Urinary bladder (tissue), 3 donors: ENCODE measurements at regions not wholly inside any gene's neighbourhood (a gene's known extent, or its start where the extent isn't known, plus 50 kb on each side); places are given as distances from the start of the nearest gene placed in this dataset.

Source experiments
- DNase-seq: peaks from one replicate; pipeline ENCODE4 v3.0.0-alpha.2; 2015; ENCODE audit errors: extremely low spot score
- H3K27ac ChIP-seq: one replicate; pipeline ENCODE4 v1.5.1; 2013; ENCODE audit warnings: low read depth, mild to moderate bottlenecking, moderate library complexity
- H3K36me3 ChIP-seq: one replicate; pipeline ENCODE4 v1.6.1; 2013; ENCODE audit warnings: mild to moderate bottlenecking, moderate library complexity; ENCODE audit not compliant: insufficient read depth
- H3K4me1 ChIP-seq: one replicate; pipeline ENCODE4 v1.6.1; 2013; ENCODE audit warnings: mild to moderate bottlenecking, moderate library complexity; ENCODE audit not compliant: insufficient read depth
- H3K4me3 ChIP-seq: one replicate; pipeline ENCODE4 v1.5.1; 2013; ENCODE audit warnings: low read depth, low read length
- WGBS: extraction: QIAGEN DNeasy Blood & Tissue Kit; methylation state at CpG from one replicate; pipeline ENCODE4 v1.1.7; 2013; 5-methylcytosine and 5-hydroxymethylcytosine counted together
- donor health status: healthy with polysubstance abuse.
- donor health status: healthy.

- Histone ChIP-seq H3K36me3 (no peaks in the 10 kb centered on the region), H3K4me3 (no peak overlapping the region), H3K4me1 (no peaks in the 10 kb centered on the region), H3K27ac (no peak overlapping the region)
- no peak for DNase-seq
- 88% methylated on average over 2 of the region's 2 CpGs for WGBS
These were observed 121.8 kb upstream of the CAV2 start for GRCh38 chr7:116377721-116378120.

GRCh38 chr7:116380025-116380424 is 119.5 kb upstream of the CAV2 start:
- H3K4me3 ChIP-seq, result no peak overlapping the region
- H3K4me1 ChIP-seq, result no peaks in the 10 kb centered on the region
- no peaks in the 10 kb centered on the region for H3K36me3 ChIP-seq
- H3K27ac ChIP-seq, result no peak overlapping the region
- no peak for DNase-seq
- 18% methylated on average over 1 of the region's 1 CpG for WGBS

DNA sequence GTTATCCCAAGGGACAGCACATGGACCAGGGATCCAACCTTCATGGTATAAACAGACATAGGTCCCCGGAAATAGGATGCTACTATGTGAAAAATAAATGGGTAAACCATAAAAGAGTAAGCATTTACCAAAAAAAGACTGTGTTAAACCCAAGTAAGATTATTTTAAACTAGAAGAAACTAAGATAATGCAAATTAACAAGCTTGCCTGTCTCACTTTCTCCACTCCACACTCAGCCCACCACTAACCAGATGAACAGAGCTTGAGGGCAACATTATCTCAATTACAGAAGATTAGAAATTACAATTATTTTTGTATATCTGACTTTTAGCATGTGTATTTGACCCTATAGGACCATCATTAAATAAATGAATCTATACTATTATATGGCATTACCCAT is 117.2 kb upstream of the CAV2 start:
- Histone ChIP-seq H3K27ac (no peak overlapping the region), H3K36me3 (no peaks in the 10 kb centered on the region), H3K4me3 (no peak overlapping the region), H3K4me1 (no peaks in the 10 kb centered on the region)
- WGBS, result 97% methylated on average over 1 of the region's 1 CpG
- no peak for DNase-seq

DNA sequence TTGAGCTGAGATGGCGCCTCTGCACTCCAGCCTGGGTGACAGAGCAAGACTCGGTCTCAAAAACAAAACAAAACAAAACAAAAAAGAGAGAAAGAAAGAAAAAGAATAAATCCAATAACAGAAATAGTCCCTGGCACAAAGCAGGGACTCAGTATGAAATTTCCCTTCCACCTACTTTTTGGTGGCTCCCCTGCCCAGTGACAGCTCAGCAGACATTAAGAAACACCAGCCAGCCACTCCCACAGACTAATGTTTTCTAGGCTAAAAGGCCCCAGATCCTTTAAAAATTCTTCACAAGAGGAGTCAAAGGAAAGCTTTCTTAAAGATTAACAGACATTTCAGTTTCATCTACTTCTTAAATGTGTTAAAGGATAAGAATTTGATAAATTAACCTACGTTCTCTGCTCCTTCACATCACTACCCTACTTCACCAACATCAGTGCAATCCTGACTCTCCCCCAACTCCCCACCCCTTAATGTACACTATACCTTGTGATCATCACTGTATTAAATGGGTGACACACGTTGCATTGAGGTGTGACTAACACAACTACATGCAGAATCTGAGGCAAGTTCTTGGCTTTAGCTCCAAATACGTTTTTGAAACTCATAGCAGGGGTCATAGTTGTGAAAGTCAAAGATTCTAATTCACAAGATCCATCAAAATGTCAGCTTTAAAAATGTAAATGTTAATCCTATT is 114.5 kb upstream of the CAV2 start:
- H3K27ac ChIP-seq, result no peak overlapping the region
- no peaks in the 10 kb centered on the region for H3K36me3 ChIP-seq
- H3K4me3 ChIP-seq, result no peak overlapping the region
- DNase-seq, result no peak
- 79% methylated on average over 5 of the region's 5 CpGs for WGBS
- H3K4me1 ChIP-seq, result no peaks in the 10 kb centered on the region

DNA sequence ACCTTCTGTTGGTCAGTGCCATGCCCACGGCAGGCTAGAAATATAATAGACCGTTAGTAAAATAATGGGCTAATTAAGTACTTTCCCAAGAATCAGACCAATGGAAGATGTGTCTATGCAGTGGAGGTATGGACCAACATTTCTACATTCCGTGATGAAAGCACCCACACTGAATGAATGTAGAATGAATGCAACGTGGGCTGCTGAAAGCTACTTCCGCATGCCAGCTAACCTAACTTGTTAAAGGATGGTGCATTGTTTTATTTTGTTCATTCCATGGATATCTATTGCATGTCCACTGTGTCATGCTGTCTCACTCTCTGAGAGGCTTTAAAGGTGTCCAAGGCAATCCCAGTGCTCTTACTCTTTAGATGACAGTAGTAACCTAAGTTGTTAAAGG is 112.9 kb upstream of the CAV2 start:
- no peak overlapping the region for H3K27ac ChIP-seq
- WGBS, result 95% methylated on average over 5 of the region's 5 CpGs
- H3K4me3 ChIP-seq, result no peak overlapping the region
- H3K4me1 ChIP-seq, result no peaks in the 10 kb centered on the region
- no peaks in the 10 kb centered on the region for H3K36me3 ChIP-seq
- DNase-seq, result no peak

- Histone ChIP-seq H3K4me1 (no peaks in the 10 kb centered on the region), H3K4me3 (no peak overlapping the region), H3K36me3 (no peaks in the 10 kb centered on the region), H3K27ac (no peak overlapping the region)
- 93% methylated on average over 3 of the region's 3 CpGs for WGBS
- no peak for DNase-seq
These were observed 109.2 kb upstream of the CAV2 start for GRCh38 chr7:116390363-116390762.

GRCh38 chr7:116392806-116393205 is 106.7 kb upstream of the CAV2 start:
- DNase-seq, result no peak

GRCh38 chr7:116393654-116394053 is 105.9 kb upstream of the CAV2 start:
- no peaks in the 10 kb centered on the region for H3K36me3 ChIP-seq
- no peak overlapping the region for H3K27ac ChIP-seq
- WGBS, result 31% methylated on average over 6 of the region's 6 CpGs
- H3K4me1 ChIP-seq, result no peaks in the 10 kb centered on the region
- no peak for DNase-seq
- no peak overlapping the region for H3K4me3 ChIP-seq

More at GRCh38 chr7:116392806-116393205, 106.7 kb upstream of the CAV2 start:
- Histone ChIP-seq H3K4me3 (no peak overlapping the region), H3K27ac (no peak overlapping the region), H3K36me3 (no peaks in the 10 kb centered on the region), H3K4me1 (no peaks in the 10 kb centered on the region)

- no peak for DNase-seq
- WGBS, result 94% methylated on average over 11 of the region's 11 CpGs
- no peaks in the 10 kb centered on the region for H3K36me3 ChIP-seq
- no peak overlapping the region for H3K4me3 ChIP-seq
- no peak overlapping the region for H3K27ac ChIP-seq
- no peaks in the 10 kb centered on the region for H3K4me1 ChIP-seq
These were observed 105.4 kb upstream of the CAV2 start for GRCh38 chr7:116394106-116394505.

DNA sequence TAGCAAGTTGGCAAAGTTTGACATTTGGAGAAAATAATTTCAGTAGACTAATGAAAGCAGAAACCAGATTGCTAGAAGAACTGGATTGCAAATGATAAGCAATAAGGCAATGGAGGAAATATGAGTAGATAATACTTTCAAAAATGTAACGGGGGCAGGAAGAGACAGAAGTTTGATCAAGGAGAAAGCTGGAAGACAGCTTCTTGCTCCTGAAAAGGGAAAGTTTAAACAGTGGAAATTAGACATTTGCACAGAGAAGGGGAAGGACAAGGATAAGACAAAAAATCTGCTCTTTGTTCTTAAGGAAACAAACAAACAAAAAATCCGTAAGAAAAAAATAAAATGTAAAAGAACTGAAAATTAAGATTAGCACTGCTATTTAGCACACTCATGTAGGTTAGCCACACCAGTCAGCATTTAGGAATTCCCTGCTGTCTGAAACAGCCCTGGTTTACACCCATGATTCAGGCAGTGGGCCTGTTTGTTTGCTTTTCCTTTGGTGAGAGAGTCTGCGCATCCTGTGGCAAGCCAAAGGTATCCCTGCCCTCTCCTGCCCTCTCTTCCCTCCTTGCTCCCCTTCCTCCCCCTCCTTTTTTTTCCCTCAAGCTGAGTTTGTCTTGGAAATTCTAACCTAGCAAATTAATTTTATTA is 104.3 kb upstream of the CAV2 start:
- H3K4me3 ChIP-seq, result no peak overlapping the region
- WGBS, result 42% methylated on average over 3 of the region's 3 CpGs
- no peaks in the 10 kb centered on the region for H3K36me3 ChIP-seq
- H3K4me1 ChIP-seq, result no peaks in the 10 kb centered on the region
- no peak overlapping the region for H3K27ac ChIP-seq
- no peak for DNase-seq

GRCh38 chr7:116398672-116399071 is 100.9 kb upstream of the CAV2 start:
- no peak overlapping the region for H3K4me3 ChIP-seq
- 95% methylated on average over 2 of the region's 2 CpGs for WGBS

GRCh38 chr7:116399819-116400218 is 99.7 kb upstream of the CAV2 start:
- H3K27ac ChIP-seq, result no peak overlapping the region
- H3K4me1 ChIP-seq, result no peaks in the 10 kb centered on the region
- H3K4me3 ChIP-seq, result no peak overlapping the region
- DNase-seq, result no peak
- no peaks in the 10 kb centered on the region for H3K36me3 ChIP-seq

More at GRCh38 chr7:116398672-116399071, 100.9 kb upstream of the CAV2 start:
- no peaks in the 10 kb centered on the region for H3K4me1 ChIP-seq
- DNase-seq, result no peak
- no peak overlapping the region for H3K27ac ChIP-seq
- H3K36me3 ChIP-seq, result no peaks in the 10 kb centered on the region

GRCh38 chr7:116400522-116400921 is 99.0 kb upstream of the CAV2 start:
- Histone ChIP-seq H3K36me3 (no peaks in the 10 kb centered on the region), H3K4me3 (no peak overlapping the region), H3K4me1 (no peaks in the 10 kb centered on the region), H3K27ac (no peak overlapping the region)
- DNase-seq, result no peak
- WGBS, result 97% methylated on average over 3 of the region's 3 CpGs

GRCh38 chr7:116401711-116402110 is 97.8 kb upstream of the CAV2 start:
- Histone ChIP-seq H3K27ac (no peak overlapping the region), H3K36me3 (no peaks in the 10 kb centered on the region), H3K4me3 (no peak overlapping the region), H3K4me1 (no peaks in the 10 kb centered on the region)
- no peak for DNase-seq
